Astrocyte (in vitro differentiated cells and primary cell): ENCODE measurements at regions not wholly inside any gene's neighbourhood (a gene's known extent, or its start where the extent isn't known, plus 50 kb on each side); places are given as distances from the start of the nearest gene placed in this dataset.

ENCODE experiments used
- DNase-seq: peaks from one replicate; pipeline ENCODE4 v3.0.0-alpha.2; 2010; ENCODE audit warnings: low read depth
- FAIRE-seq: peaks from 2 replicates; lab custom pipeline; 2011; peaks lifted over from hg19 to GRCh38; lab: Jason Lieb, UNC
- H2AFZ ChIP-seq: 2 replicates; pipeline ENCODE4 v1.6.0; 2012; ENCODE audit warnings: low read depth, low read length, inconsistent platforms
- H3K27ac ChIP-seq: 2 replicates; pipeline ENCODE4 v1.5.1; 2011; ENCODE audit warnings: low read depth, low read length, inconsistent platforms
- H3K27me3 ChIP-seq: 2 replicates; pipeline ENCODE4 v1.6.0; 2011; ENCODE audit warnings: low read length, inconsistent platforms; ENCODE audit not compliant: insufficient read depth
- H3K36me3 ChIP-seq: 2 replicates; pipeline ENCODE4 v1.5.1; 2011; ENCODE audit warnings: low read length, inconsistent platforms; ENCODE audit not compliant: insufficient read depth
- H3K4me1 ChIP-seq: 2 replicates; pipeline ENCODE4 v1.5.1; 2011; ENCODE audit warnings: low read length, inconsistent platforms; ENCODE audit not compliant: insufficient read depth
- H3K4me2 ChIP-seq: 2 replicates; pipeline ENCODE4 v1.6.0; 2012; ENCODE audit warnings: low read length, inconsistent platforms
- H3K4me3 ChIP-seq: 2 replicates; pipeline ENCODE4 v1.5.1; 2011; ENCODE audit warnings: low read depth, mild to moderate bottlenecking, low read length, inconsistent platforms; ENCODE audit not compliant: insufficient read depth
- H3K79me2 ChIP-seq: 2 replicates; pipeline ENCODE4 v1.6.0; 2012; ENCODE audit warnings: mild to moderate bottlenecking, low read length, inconsistent platforms; ENCODE audit not compliant: insufficient read depth
- H3K9ac ChIP-seq: 2 replicates; pipeline ENCODE4 v1.6.0; 2012; ENCODE audit warnings: mild to moderate bottlenecking, low read length, inconsistent platforms
- H3K9me3 ChIP-seq: 2 replicates; pipeline ENCODE4 v1.5.1; 2012; ENCODE audit warnings: low read depth, mild to moderate bottlenecking, low read length, inconsistent platforms; ENCODE audit not compliant: insufficient read depth
- H4K20me1 ChIP-seq: 2 replicates; pipeline ENCODE4 v1.6.0; 2012; ENCODE audit warnings: low read length, inconsistent platforms; ENCODE audit not compliant: insufficient read depth
- H3K27ac Mint-ChIP-seq: one replicate; pipeline ENCODE4 v1.8.0; 2021; ENCODE audit warnings: mild to moderate bottlenecking, mixed read lengths; ENCODE audit not compliant: unreplicated experiment
- H3K27me3 Mint-ChIP-seq: one replicate; pipeline ENCODE4 v1.8.0; 2021; ENCODE audit warnings: low read depth, mixed read lengths; ENCODE audit not compliant: unreplicated experiment
- H3K36me3 Mint-ChIP-seq: one replicate; pipeline ENCODE4 v1.8.0; 2021; ENCODE audit warnings: low read depth, mixed read lengths; ENCODE audit not compliant: unreplicated experiment
- H3K4me1 Mint-ChIP-seq: one replicate; pipeline ENCODE4 v1.8.0; 2021; ENCODE audit warnings: low read depth, mixed read lengths; ENCODE audit not compliant: unreplicated experiment
- H3K4me3 Mint-ChIP-seq: one replicate; pipeline ENCODE4 v1.8.0; 2021; ENCODE audit warnings: mild to moderate bottlenecking, moderate library complexity, mixed read lengths; ENCODE audit not compliant: unreplicated experiment
- H3K9me3 Mint-ChIP-seq: one replicate; pipeline ENCODE4 v1.8.0; 2021; ENCODE audit warnings: mild to moderate bottlenecking, mixed read lengths; ENCODE audit not compliant: unreplicated experiment
- EZH2 ChIP-seq: IDR thresholded peaks from 2 replicates; pipeline ENCODE4 v1.6.1; 2012; ENCODE audit warnings: mild to moderate bottlenecking, low read length, inconsistent platforms; ENCODE audit not compliant: insufficient read depth
- TF ChIP-seq, protein P1 (sequence below): IDR thresholded peaks from 2 replicates; pipeline ENCODE4 v1.5.1; 2011; ENCODE audit warnings: low read depth, mild to moderate bottlenecking, inconsistent platforms, low read length, moderate library complexity; ENCODE audit not compliant: insufficient read depth

DNA sequence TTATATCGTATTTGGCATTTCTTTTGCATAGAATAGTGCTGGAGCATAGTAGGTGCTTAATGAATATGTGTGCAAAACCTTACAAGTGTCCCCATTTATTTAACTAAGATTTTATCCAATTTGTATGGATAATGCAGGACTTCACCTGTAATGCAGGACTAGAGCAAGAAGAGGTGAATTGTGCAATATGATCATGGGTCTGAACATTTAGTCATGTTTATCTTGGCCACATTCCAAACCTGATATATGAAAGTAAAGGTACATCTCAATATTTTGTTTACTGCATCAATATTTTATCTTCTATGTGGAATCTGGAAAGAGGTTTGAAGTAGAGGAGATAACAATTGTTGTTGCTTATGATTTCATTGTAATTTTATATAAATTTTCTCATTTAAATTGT lies 1626.7 kb upstream of the B3GALT2 start:
- Histone ChIP-seq H3K36me3 (no peaks in the 10 kb centered on the region), H3K4me2 (no peak overlapping the region), H3K9ac (no peak overlapping the region), H3K4me3 (no peak overlapping the region), H3K79me2 (no peaks in the 10 kb centered on the region), H4K20me1 (no peaks in the 10 kb centered on the region), H3K9me3 (no peaks in the 10 kb centered on the region), H3K27ac (no peak overlapping the region), H3K27me3 (no peaks in the 10 kb centered on the region), H3K4me1 (no peaks in the 10 kb centered on the region), H2AFZ (no peak overlapping the region)
- Mint-ChIP-seq H3K27me3 (no peaks in the 10 kb centered on the region), H3K4me1 (no peaks in the 10 kb centered on the region), H3K36me3 (no peaks in the 10 kb centered on the region), H3K9me3 (no peaks in the 10 kb centered on the region), H3K27ac (no peak overlapping the region), H3K4me3 (no peak overlapping the region)
- TF ChIP-seq EZH2, result no peak
- TF ChIP-seq, protein P1, sequence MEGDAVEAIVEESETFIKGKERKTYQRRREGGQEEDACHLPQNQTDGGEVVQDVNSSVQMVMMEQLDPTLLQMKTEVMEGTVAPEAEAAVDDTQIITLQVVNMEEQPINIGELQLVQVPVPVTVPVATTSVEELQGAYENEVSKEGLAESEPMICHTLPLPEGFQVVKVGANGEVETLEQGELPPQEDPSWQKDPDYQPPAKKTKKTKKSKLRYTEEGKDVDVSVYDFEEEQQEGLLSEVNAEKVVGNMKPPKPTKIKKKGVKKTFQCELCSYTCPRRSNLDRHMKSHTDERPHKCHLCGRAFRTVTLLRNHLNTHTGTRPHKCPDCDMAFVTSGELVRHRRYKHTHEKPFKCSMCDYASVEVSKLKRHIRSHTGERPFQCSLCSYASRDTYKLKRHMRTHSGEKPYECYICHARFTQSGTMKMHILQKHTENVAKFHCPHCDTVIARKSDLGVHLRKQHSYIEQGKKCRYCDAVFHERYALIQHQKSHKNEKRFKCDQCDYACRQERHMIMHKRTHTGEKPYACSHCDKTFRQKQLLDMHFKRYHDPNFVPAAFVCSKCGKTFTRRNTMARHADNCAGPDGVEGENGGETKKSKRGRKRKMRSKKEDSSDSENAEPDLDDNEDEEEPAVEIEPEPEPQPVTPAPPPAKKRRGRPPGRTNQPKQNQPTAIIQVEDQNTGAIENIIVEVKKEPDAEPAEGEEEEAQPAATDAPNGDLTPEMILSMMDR, result no peak
- FAIRE-seq (no peak), DNase-seq (no peak)

- Histone ChIP-seq H3K36me3 (no peaks in the 10 kb centered on the region), H4K20me1 (no peaks in the 10 kb centered on the region), H3K4me1 (no peaks in the 10 kb centered on the region), H3K27me3 (no peaks in the 10 kb centered on the region), H2AFZ (no peak overlapping the region), H3K9me3 (no peaks in the 10 kb centered on the region), H3K4me3 (no peak overlapping the region), H3K4me2 (no peak overlapping the region), H3K79me2 (no peaks in the 10 kb centered on the region), H3K9ac (no peak overlapping the region), H3K27ac (no peak overlapping the region)
- Mint-ChIP-seq H3K4me1 (no peaks in the 10 kb centered on the region), H3K4me3 (no peak overlapping the region), H3K27me3 (no peaks in the 10 kb centered on the region), H3K36me3 (no peaks in the 10 kb centered on the region), H3K9me3 (no peaks in the 10 kb centered on the region), H3K27ac (no peak overlapping the region)
- FAIRE-seq (no peak), DNase-seq (no peak)
- TF ChIP-seq, protein P1, result no peak
- no peak for TF ChIP-seq EZH2
Measured at GRCh38 chr1:194809665-194810064, 1623.3 kb upstream of the B3GALT2 start.

- H3K4me3 Mint-ChIP-seq, result no peak overlapping the region
- H3K36me3 ChIP-seq, result no peaks in the 10 kb centered on the region
- no peaks in the 10 kb centered on the region for H3K27me3 Mint-ChIP-seq
- TF ChIP-seq, protein P1, result no peak
- no peak for TF ChIP-seq EZH2
- no peak overlapping the region for H3K9ac ChIP-seq
- no peaks in the 10 kb centered on the region for H3K4me1 Mint-ChIP-seq
- no peaks in the 10 kb centered on the region for H3K9me3 Mint-ChIP-seq
- H3K9me3 ChIP-seq, result no peaks in the 10 kb centered on the region
- H3K79me2 ChIP-seq, result no peaks in the 10 kb centered on the region
- FAIRE-seq (no peak), DNase-seq (no peak)
- H3K27ac ChIP-seq, result no peak overlapping the region
- no peaks in the 10 kb centered on the region for H4K20me1 ChIP-seq
- no peaks in the 10 kb centered on the region for H3K27me3 ChIP-seq
- H3K36me3 Mint-ChIP-seq, result no peaks in the 10 kb centered on the region
- H3K4me2 ChIP-seq, result no peak overlapping the region
- H3K27ac Mint-ChIP-seq, result no peak overlapping the region
- H3K4me1 ChIP-seq, result no peaks in the 10 kb centered on the region
- no peak overlapping the region for H3K4me3 ChIP-seq
- no peak overlapping the region for H2AFZ ChIP-seq
Measured at GRCh38 chr1:194809215-194809614, 1622.8 kb upstream of the B3GALT2 start.
